ENCODE measurements at regions not wholly inside any gene's neighbourhood (a gene's known extent, or its start where the extent isn't known, plus 50 kb on each side); places are given as distances from the start of the nearest gene placed in this dataset.

DNA sequence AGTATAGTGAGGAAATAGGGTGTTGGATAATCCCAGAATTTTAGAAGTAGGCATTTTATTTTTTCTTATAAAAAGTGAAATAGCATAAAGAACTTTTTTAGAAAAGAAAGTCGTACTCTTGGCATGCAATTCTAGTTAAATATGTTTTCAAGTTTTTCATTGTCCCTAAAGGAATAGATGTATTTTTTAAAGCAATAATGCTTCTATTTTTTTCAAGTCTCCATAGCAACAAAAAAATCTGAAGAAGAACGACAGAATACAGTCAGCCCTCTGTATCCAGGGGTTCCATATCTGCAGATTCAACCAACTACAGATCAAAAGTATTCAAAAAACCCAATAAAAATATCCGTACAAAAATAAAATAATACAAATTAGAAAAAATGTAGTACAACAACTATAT, 538.2 kb downstream of the GLUD2 start:
- no peak overlapping the region for H3K27ac ChIP-seq (ENCODE audit: low read length)
- no peaks in the 10 kb centered on the region for H3K79me2 ChIP-seq (ENCODE audit: low read length)
- TF ChIP-seq EZH2phosphoT487 (IDR thresholded peaks at IDR 0.05; ENCODE audit: low read length) (no peak), EZH2 (optimal IDR thresholded peaks at IDR 0.05; ENCODE audit: low read depth, low read length) (no peak)
- TF ChIP-seq, protein P1, sequence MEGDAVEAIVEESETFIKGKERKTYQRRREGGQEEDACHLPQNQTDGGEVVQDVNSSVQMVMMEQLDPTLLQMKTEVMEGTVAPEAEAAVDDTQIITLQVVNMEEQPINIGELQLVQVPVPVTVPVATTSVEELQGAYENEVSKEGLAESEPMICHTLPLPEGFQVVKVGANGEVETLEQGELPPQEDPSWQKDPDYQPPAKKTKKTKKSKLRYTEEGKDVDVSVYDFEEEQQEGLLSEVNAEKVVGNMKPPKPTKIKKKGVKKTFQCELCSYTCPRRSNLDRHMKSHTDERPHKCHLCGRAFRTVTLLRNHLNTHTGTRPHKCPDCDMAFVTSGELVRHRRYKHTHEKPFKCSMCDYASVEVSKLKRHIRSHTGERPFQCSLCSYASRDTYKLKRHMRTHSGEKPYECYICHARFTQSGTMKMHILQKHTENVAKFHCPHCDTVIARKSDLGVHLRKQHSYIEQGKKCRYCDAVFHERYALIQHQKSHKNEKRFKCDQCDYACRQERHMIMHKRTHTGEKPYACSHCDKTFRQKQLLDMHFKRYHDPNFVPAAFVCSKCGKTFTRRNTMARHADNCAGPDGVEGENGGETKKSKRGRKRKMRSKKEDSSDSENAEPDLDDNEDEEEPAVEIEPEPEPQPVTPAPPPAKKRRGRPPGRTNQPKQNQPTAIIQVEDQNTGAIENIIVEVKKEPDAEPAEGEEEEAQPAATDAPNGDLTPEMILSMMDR (IDR thresholded peaks at IDR 0.05; ENCODE audit: low read length) = no peak
- no peaks in the 10 kb centered on the region for H3K27me3 ChIP-seq (replicated peaks; ENCODE audit: insufficient read depth, low read length)
- H3K9me2 ChIP-seq (replicated peaks; ENCODE audit: insufficient read depth, low read length) = no peaks in the 10 kb centered on the region
- H4K20me1 ChIP-seq (ENCODE audit: insufficient read depth, low read length) = no peaks in the 10 kb centered on the region
- H3K4me3 ChIP-seq (ENCODE audit: low read length) = no peak overlapping the region
- H3K9me3 ChIP-seq (replicated peaks; ENCODE audit: insufficient read depth, low read length) = no peaks in the 10 kb centered on the region
- no peak overlapping the region for H3K9ac ChIP-seq (ENCODE audit: low read length)
- H2AFZ ChIP-seq (ENCODE audit: low read length) = no peak overlapping the region
- no peak overlapping the region for H3K4me2 ChIP-seq (ENCODE audit: low read depth, low read length)
- H3F3A ChIP-seq (ENCODE audit: insufficient read depth, low read length) = no peaks in the 10 kb centered on the region
- DNase-seq = no peak
- no peaks in the 10 kb centered on the region for H3K4me1 ChIP-seq (ENCODE audit: low read length)
- no peaks in the 10 kb centered on the region for H3K36me3 ChIP-seq (replicated peaks; ENCODE audit: insufficient read depth, low read length)

DNA sequence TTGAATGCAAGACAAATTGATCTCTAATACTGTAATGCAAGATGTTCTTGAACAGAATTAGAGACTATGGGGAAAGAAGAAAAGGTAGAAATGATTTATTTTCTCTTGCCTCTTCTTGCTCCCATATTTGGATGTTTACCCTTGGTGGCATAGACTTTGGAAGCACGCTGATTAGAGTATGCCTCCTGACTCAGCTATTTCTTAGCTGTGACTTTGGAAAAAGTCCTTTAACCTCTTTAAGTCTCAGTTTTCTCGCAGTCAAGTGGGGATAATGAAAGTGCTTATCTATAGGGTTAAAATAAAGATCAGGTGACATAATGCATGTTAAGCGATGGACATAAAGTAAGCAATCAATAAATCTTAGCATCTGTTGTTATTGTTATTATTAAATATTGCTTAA, 545.5 kb downstream of the GLUD2 start:
- Histone ChIP-seq H3K36me3 (replicated peaks; ENCODE audit: insufficient read depth, low read length) (no peaks in the 10 kb centered on the region), H3K27ac (ENCODE audit: low read length) (no peak overlapping the region), H3K9me2 (replicated peaks; ENCODE audit: insufficient read depth, low read length) (no peaks in the 10 kb centered on the region), H3K9ac (ENCODE audit: low read length) (no peak overlapping the region), H3K79me2 (ENCODE audit: low read length) (no peaks in the 10 kb centered on the region), H3K27me3 (replicated peaks; ENCODE audit: insufficient read depth, low read length) (no peaks in the 10 kb centered on the region), H3F3A (ENCODE audit: insufficient read depth, low read length) (no peaks in the 10 kb centered on the region), H4K20me1 (ENCODE audit: insufficient read depth, low read length) (no peaks in the 10 kb centered on the region), H3K9me3 (replicated peaks; ENCODE audit: insufficient read depth, low read length) (no peaks in the 10 kb centered on the region), H2AFZ (ENCODE audit: low read length) (no peak overlapping the region), H3K4me2 (ENCODE audit: low read depth, low read length) (no peak overlapping the region), H3K4me3 (ENCODE audit: low read length) (no peak overlapping the region), H3K4me1 (ENCODE audit: low read length) (no peaks in the 10 kb centered on the region)
- no peak for DNase-seq
- TF ChIP-seq, protein P1 (IDR thresholded peaks at IDR 0.05; ENCODE audit: low read length) = no peak
- TF ChIP-seq EZH2 (optimal IDR thresholded peaks at IDR 0.05; ENCODE audit: low read depth, low read length) = no peak
- TF ChIP-seq EZH2phosphoT487 (IDR thresholded peaks at IDR 0.05; ENCODE audit: low read length) = no peak

DNA sequence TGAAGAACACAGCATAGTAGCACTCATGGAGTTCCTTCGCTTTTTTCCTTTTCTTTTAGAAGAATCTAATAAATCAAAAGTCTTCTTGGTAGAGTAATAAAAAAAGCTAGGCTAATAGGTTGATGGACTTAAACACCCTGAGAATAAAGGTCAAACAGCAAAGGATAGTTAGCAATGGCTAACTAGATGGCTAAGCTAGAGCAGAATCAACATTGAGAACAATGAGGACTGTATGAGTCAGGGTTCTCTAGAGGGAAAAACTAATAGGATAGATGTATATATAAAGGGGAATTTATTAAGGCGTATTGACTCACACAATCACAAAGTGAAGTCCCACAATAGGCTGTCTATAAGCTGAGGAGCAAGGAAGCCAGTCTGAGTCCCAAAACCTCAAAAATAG, 550.9 kb downstream of the GLUD2 start:
- no peaks in the 10 kb centered on the region for H3K9me3 ChIP-seq (replicated peaks; ENCODE audit: insufficient read depth, low read length)
- DNase-seq = no peak
- TF ChIP-seq, protein P1 (IDR thresholded peaks at IDR 0.05; ENCODE audit: low read length) = no peak
- TF ChIP-seq EZH2phosphoT487 (IDR thresholded peaks at IDR 0.05; ENCODE audit: low read length) (no peak), EZH2 (optimal IDR thresholded peaks at IDR 0.05; ENCODE audit: low read depth, low read length) (no peak)
- H3K9ac ChIP-seq (ENCODE audit: low read length) = no peak overlapping the region
- H2AFZ ChIP-seq (ENCODE audit: low read length) = no peak overlapping the region
- no peaks in the 10 kb centered on the region for H3K4me1 ChIP-seq (ENCODE audit: low read length)
- H3K79me2 ChIP-seq (ENCODE audit: low read length) = no peaks in the 10 kb centered on the region
- H3K27me3 ChIP-seq (replicated peaks; ENCODE audit: insufficient read depth, low read length) = no peaks in the 10 kb centered on the region
- H4K20me1 ChIP-seq (ENCODE audit: insufficient read depth, low read length) = no peaks in the 10 kb centered on the region
- no peaks in the 10 kb centered on the region for H3K9me2 ChIP-seq (replicated peaks; ENCODE audit: insufficient read depth, low read length)
- H3K4me3 ChIP-seq (ENCODE audit: low read length) = no peak overlapping the region
- H3K36me3 ChIP-seq (replicated peaks; ENCODE audit: insufficient read depth, low read length) = no peaks in the 10 kb centered on the region
- H3F3A ChIP-seq (ENCODE audit: insufficient read depth, low read length) = no peaks in the 10 kb centered on the region
- H3K4me2 ChIP-seq (ENCODE audit: low read depth, low read length) = no peak overlapping the region
- no peak overlapping the region for H3K27ac ChIP-seq (ENCODE audit: low read length)
